A673 (cell line): ENCODE measurements at regions not wholly inside any gene's neighbourhood (a gene's known extent, or its start where the extent isn't known, plus 50 kb on each side); places are given as distances from the start of the nearest gene placed in this dataset.

ENCODE experiments used
- EZH2 ChIP-seq: fragments of 200-600 bp; sonication (generic); IDR thresholded peaks from 2 replicates; pipeline ENCODE4 v1.6.1; 2017; ENCODE audit warnings: borderline replicate concordance, low read depth, mild to moderate bottlenecking, mixed read lengths, antibody characterized with exemption, low read length; ENCODE audit not compliant: poor library complexity, severe bottlenecking
- TF ChIP-seq, protein P1 (sequence below): fragments of 300-800, 200-600 bp; sonication (generic); conservative IDR thresholded peaks from 2 replicates; pipeline ENCODE4 v1.5.1; 2017; ENCODE audit warnings: low read depth, mild to moderate bottlenecking, antibody characterized with exemption, low read length, moderate library complexity, mixed read lengths

GRCh38 chr15:69990566-69991421 is 106.9 kb downstream of the TLE3 start:
- TF ChIP-seq, protein P1, sequence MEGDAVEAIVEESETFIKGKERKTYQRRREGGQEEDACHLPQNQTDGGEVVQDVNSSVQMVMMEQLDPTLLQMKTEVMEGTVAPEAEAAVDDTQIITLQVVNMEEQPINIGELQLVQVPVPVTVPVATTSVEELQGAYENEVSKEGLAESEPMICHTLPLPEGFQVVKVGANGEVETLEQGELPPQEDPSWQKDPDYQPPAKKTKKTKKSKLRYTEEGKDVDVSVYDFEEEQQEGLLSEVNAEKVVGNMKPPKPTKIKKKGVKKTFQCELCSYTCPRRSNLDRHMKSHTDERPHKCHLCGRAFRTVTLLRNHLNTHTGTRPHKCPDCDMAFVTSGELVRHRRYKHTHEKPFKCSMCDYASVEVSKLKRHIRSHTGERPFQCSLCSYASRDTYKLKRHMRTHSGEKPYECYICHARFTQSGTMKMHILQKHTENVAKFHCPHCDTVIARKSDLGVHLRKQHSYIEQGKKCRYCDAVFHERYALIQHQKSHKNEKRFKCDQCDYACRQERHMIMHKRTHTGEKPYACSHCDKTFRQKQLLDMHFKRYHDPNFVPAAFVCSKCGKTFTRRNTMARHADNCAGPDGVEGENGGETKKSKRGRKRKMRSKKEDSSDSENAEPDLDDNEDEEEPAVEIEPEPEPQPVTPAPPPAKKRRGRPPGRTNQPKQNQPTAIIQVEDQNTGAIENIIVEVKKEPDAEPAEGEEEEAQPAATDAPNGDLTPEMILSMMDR: no peak
- TF ChIP-seq EZH2: no peak
